Right ventricle myocardium superior (tissue), 1 donor: ENCODE measurements at regions not wholly inside any gene's neighbourhood (a gene's known extent, or its start where the extent isn't known, plus 50 kb on each side); places are given as distances from the start of the nearest gene placed in this dataset.
"Not testable (repeated sequence)": the region's sequence is repeated elsewhere in the genome, so short reads cannot be mapped to it uniquely, and the experiment has no call there.

ENCODE experiments used
- ATAC-seq: fragments of 200-7000 bp; cut with Tn5 transposase; one replicate; pipeline ENCODE4 v1.9.1; 2020; ENCODE audit warnings: mild to moderate bottlenecking; ENCODE audit not compliant: poor library complexity
- DNase-seq: peaks from one replicate; pipeline ENCODE4 v3.0.0-alpha.2; 2020
- intact Hi-C: fragments of 100-400 bp; cut with DNase I; formaldehyde crosslinking; loops from one replicate; pipeline ENCODE4 v1.11.2; 2022
- donor health status: DM: no; HTN: yes; CAD: no; lungs with severe emphysema.

- DNase-seq (no peak), ATAC-seq (no peak)
- intact Hi-C loops, result no loop called here
Observed at GRCh38 chr4:152206646-152207377, 329.1 kb downstream of the FBXW7 start.

DNA sequence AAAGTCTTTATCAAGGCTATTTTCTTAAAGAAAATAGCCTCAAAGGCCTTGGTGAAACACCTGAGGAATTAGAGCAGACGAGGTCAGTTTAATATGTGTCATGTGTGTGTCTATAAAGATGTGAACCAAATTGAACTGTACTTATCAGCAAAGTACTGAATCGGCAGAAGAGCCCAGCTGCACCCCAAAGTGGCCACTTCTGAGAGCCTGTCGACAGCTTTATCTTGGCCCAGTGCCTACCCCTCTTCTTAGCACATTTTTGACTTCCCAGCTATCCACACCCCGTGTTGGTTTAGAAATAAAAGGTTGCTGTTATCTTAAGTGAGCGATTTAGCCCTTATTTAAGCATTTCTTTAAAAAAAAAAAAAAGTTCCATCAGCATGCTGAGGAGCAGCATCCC lies 329.7 kb downstream of the FBXW7 start:
- no peak for DNase-seq
- intact Hi-C loops, result no loop called here
- peak; percentile 75 for ATAC-seq

DNA sequence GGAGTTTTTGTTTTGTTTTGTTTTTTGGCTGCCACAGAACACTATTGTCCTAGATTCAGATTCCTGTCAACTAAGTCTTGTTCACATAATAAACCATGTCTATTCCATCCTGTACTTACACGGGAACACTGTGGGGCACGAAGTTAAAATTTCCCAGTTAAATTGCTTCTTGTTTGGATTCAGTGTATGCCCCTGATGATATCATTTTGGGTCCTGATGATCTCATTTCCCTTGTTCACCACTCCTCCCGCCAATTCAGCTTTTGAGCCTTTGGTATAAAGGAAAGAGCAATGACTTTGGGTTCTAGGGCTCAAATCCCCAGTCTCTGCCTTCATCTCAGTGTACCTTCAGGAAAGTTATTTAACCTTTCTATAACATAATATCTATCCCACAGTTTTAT lies 333.5 kb downstream of the FBXW7 start:
- no peak for DNase-seq
- intact Hi-C loops, result no loop called here
- no peak for ATAC-seq

GRCh38 chr4:152200511-152201333 lies 335.2 kb downstream of the FBXW7 start:
- no peak for DNase-seq
- intact Hi-C loops, result no loop called here
- ATAC-seq, result no peak

GRCh38 chr4:152197211-152197610 lies 338.7 kb downstream of the FBXW7 start:
- intact Hi-C loops, result no loop called here
- ATAC-seq (peak; percentile 74), DNase-seq (no peak)

GRCh38 chr4:152195888-152196287 lies 340.0 kb downstream of the FBXW7 start:
- ATAC-seq (no peak), DNase-seq (no peak)
- intact Hi-C loops, result no loop called here

GRCh38 chr4:152193059-152193458 lies 342.8 kb downstream of the FBXW7 start:
- no peak for ATAC-seq
- intact Hi-C loops, result no loop called here

GRCh38 chr4:152190907-152191306 lies 345.0 kb downstream of the FBXW7 start:
- intact Hi-C loops, result no loop called here
- DNase-seq, result no peak
- ATAC-seq, result no peak

More at GRCh38 chr4:152193059-152193458, 342.8 kb downstream of the FBXW7 start:
- no peak for DNase-seq

DNA sequence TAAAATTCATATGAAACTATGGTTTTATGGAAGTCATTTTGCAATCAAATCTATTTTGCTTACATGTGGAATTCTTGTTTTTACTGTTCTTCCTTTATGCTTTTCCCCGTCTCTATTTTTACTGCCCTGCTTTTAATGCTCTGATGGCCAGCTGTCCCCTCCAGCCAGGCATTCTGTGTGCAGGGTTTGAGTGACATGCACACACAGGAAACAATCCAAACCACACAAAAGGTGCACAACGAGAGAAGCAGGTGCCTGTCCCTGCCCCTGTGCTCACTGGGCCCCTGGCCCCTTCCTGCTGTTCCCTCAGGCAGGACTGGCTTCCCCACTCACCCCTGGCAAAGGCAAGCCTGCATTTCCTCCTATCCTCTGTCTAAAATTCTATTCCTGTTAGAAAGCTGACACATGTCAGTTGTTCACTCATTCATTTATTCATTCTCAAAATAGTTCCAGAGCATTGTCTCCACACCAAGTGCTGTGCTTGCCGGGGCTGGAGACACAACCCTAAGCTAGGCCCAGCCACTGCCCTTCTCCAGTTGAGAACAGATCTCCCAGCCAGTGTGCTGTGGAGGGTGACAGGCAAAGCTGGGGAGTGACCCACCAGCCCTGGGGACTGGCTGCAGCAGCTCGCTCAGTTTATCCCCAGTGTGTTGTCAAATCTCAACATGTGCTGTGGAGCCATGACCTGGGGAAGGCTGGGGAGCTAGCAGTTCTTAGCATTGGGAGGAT lies 346.3 kb downstream of the FBXW7 start:
- ATAC-seq (no peak), DNase-seq (no peak)
- intact Hi-C loops, result no loop called here

DNA sequence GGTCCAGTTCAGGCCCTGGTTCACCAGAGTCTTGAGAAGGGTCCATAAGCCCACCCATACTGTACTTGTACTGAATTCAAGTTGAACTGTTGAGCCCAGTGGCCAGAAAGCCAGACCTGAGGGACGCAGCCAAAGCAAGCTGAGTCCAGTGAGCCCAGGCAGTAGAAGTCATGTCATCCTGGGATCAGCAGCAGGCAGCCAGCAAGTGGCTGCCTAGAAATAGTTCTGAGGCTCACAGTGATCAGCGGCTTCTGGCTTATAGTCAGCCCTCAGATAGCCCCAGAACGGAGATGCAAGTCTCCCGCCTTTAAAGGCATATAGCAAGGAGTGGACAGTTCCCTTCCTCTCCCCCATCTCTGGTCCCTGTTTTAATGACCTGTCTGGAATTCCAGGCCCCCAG lies 347.1 kb downstream of the FBXW7 start:
- DNase-seq, result no peak
- ATAC-seq, result peak; percentile 90
- intact Hi-C loops, result no loop called here

- DNase-seq (no peak), ATAC-seq (no peak)
- intact Hi-C loops, result no loop called here
Observed at GRCh38 chr4:152187693-152188092, 348.2 kb downstream of the FBXW7 start.

DNA sequence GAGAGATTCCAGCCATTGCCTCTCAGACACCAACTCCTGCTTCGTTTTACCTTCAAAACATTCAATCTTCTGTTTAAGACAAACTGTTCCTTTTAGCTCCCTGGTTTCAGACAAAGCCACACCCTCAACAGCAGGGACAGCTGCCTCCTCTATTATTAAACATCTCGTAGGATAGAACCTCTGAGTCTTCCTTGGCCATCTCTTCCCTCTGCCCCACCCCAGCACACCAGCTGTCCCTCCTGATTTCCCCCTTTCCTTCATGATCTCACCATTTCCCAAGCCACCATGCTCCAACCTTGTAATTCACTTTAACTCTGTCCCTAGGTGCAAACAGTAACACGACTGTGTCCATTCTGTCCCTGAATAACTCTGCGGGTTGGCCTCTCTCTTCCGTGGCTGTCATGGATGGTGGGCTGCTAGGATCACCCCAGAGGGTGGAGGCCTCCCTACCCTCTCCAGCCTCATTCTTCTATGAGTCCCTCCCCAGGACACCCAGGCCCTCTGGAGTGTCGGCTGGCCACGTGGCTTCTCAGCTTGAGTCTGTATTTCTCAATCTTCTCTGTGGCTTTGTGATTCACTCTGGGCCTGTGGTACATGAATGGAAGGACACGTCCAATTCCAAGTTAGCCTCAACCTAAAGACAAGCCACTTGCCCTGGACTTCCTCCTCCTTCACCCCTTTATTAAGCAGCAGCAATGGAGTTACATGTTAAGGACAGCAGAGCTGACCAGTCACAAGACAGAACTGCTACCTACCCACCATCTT lies 349.9 kb downstream of the FBXW7 start:
- intact Hi-C loops, result no loop called here
- DNase-seq (no peak), ATAC-seq (no peak)

DNA sequence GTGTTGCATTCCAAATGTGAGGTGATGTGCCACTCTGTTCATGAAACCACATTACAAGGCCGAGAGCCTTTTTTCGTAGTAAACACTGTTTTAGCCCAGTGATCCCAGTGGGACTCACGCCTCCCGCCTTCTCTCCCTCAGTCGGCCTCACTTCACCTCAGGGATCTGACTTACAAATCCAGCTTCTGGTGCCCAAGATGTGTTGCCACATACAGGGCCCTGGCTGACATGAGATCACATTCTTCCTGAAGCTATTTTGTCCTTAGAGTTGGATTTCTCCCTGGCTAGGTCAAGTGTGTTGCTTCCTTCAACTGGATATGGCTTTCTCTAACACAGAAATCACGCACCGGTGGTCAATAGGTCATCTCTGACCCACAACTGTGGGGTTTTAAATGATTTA lies 354.7 kb downstream of the FBXW7 start:
- intact Hi-C loops, result no loop called here
- ATAC-seq, result no peak
- DNase-seq, result no peak

DNA sequence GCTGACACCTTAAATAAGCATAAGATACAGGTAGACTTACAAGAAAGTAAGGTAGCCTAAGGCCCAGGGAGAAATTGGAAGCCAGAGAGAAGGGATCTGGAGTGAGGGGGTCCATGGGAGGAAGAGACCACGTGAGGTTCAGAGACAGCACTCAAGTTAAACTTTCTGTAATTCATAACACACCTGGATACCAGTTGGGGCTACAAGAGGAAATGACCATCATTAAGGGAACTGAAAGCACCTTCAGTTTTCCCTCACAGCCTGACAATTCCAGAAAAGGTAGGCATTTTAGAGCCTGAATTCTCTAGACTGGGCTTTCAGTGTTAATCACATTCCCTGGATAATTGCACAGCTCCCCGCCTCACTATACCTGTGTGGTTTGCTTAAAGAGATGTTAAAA lies 355.5 kb downstream of the FBXW7 start:
- ATAC-seq, result no peak
- DNase-seq, result no peak
- intact Hi-C loops, result no loop called here

DNA sequence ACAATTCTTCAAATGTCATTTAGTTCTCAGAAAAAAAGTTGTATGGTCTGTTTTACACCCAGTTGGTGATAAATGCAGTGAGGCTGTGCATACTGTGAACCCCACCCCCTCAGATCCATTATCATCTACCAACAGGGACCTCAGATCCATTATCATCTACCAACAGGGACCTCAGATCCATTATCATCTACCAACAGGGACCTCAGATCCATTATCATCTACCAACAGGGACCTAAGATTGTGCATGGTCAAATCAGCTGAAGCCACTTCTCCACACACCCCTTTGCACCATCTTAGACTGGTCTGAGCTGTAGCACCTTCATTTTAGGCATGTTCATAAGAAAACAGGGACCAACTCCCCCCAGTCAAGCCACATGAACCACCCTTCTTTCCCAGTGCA lies 358.4 kb downstream of the FBXW7 start:
- ATAC-seq, intact Hi-C loops, DNase-seq: not testable (repeated sequence)

- ATAC-seq, result no peak
- no peak for DNase-seq
- intact Hi-C loops, result no loop called here
Observed at GRCh38 chr4:152176627-152177214, 359.2 kb downstream of the FBXW7 start.

DNA sequence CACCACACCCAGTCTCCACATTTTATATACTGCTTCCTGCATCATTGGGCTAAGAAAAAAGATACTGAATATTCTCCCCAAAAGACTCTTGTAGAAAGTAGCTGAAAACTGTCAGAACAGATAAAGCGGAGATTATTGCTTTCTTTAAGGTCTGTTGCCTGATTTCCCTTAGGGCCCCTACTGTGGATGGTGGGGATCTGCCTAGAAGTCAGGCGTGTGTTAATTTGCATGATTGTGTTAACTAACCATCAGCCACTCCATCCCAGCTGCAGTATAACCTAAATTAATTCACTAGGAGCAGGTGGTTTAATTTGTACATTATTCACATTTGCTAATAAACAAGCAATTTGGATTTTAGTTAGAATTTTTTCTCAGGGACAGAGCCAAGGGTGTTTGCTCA lies 360.3 kb downstream of the FBXW7 start:
- ATAC-seq, result no peak
- DNase-seq, result no peak
- intact Hi-C loops, result no loop called here

- DNase-seq (no peak), ATAC-seq (no peak)
- intact Hi-C loops, result no loop called here
Observed at GRCh38 chr4:152172146-152172545, 363.7 kb downstream of the FBXW7 start.

DNA sequence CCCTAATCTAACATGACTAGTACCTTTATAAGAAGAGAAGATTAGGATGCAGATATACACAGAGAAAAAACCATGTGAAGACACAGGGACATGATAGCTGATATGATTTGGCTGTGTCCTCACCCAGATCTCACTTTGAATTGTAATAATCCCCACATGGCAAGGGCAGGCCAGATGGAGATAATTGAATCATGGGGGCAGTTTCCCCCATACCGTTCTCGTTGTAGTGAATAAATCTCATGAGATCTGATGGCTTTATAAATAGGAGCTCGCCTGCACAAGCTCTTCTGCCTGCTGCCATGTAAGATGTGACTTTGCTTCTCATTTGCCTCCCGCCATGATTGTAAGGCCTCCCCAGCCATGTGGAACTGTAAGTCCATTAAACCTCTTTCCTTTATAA lies 364.3 kb downstream of the FBXW7 start:
- intact Hi-C loops, result no loop called here
- DNase-seq, result no peak

More for the DNA sequence above, 364.3 kb downstream of the FBXW7 start:
- no peak for ATAC-seq
